Common myeloid progenitor, CD34-positive (primary cell): ENCODE measurements at regions not wholly inside any gene's neighbourhood (a gene's known extent, or its start where the extent isn't known, plus 50 kb on each side); places are given as distances from the start of the nearest gene placed in this dataset.

Source experiments
- CTCF ChIA-PET: fragments of 350-600 bp; sonication (Branson Sonifier 250); formaldehyde crosslinking; loops from one replicate; lab custom pipeline; 2021; ENCODE audit warnings: antibody characterized with exemption; lab: Charles Lee
- POLR2A ChIA-PET: fragments of 350-600 bp; sonication (Branson Sonifier 250); formaldehyde crosslinking; loops from one replicate; lab custom pipeline; 2021; ENCODE audit warnings: antibody characterized with exemption; lab: Charles Lee
- DNase-seq, 3 donors: peaks; one replicate each; pipeline versions ENCODE4 v3.0.0 to v3.0.0-alpha.2; 2013
- H3K27ac ChIP-seq, 2 experiments: 1 replicate in 1 of 2; 2 replicates in 1 of 2; pipeline ENCODE4 v1.7.0; 2013; ENCODE audit warnings: inconsistent platforms in 2 of 2, low read length in 2 of 2, mild to moderate bottlenecking in 2 of 2, low read depth in 1 of 2, moderate library complexity in 1 of 2; ENCODE audit not compliant: severe bottlenecking in 2 of 2, insufficient read depth in 1 of 2, poor library complexity in 1 of 2
- H3K27me3 ChIP-seq, 5 experiments: replicated peaks in 2 of 5; 1 replicate in 3 of 5; 2 replicates in 2 of 5; pipeline versions ENCODE4 v1.6.1 to v1.7.0; 2013; ENCODE audit warnings: low read length in 4 of 5, mild to moderate bottlenecking in 2 of 5, moderate library complexity in 2 of 5, inconsistent platforms in 1 of 5; ENCODE audit not compliant: insufficient read depth in 5 of 5, control insufficient read depth in 4 of 5
- H3K36me3 ChIP-seq, 4 experiments: 1 replicate in 2 of 4; 2 replicates in 2 of 4; pipeline versions ENCODE4 v1.6.1 to v1.7.0; 2013; ENCODE audit warnings: low read length in 3 of 4, control low read depth in 1 of 4, mild to moderate bottlenecking in 1 of 4; ENCODE audit not compliant: control insufficient read depth in 4 of 4, insufficient read depth in 4 of 4
- H3K4me1 ChIP-seq, 4 experiments: 1 replicate in 3 of 4; 2 replicates in 1 of 4; pipeline versions ENCODE4 v1.6.1 to v1.7.1; 2013; ENCODE audit warnings: low read length in 3 of 4, mild to moderate bottlenecking in 3 of 4, control low read depth in 1 of 4, inconsistent platforms in 1 of 4, moderate library complexity in 1 of 4; ENCODE audit not compliant: control insufficient read depth in 4 of 4, insufficient read depth in 4 of 4; ENCODE audit errors: control extremely low read depth in 1 of 4
- H3K4me3 ChIP-seq, 7 experiments: 1 replicate in 4 of 7; 2 replicates in 3 of 7; pipeline versions ENCODE4 v1.5.1 to v1.7.0; 2013; ENCODE audit warnings: mild to moderate bottlenecking in 7 of 7, low read length in 6 of 7, moderate library complexity in 6 of 7, inconsistent platforms in 2 of 7, low read depth in 2 of 7, control low read depth in 1 of 7; ENCODE audit not compliant: insufficient read depth in 4 of 7, control insufficient read depth in 1 of 7; ENCODE audit errors: extremely low read depth in 1 of 7
- H3K9me3 ChIP-seq, 5 experiments: 1 replicate in 4 of 5; 2 replicates in 1 of 5; pipeline versions ENCODE4 v1.6.1 to v1.7.1; 2013; ENCODE audit warnings: low read length in 4 of 5, mild to moderate bottlenecking in 2 of 5, inconsistent platforms in 1 of 5, low read depth in 1 of 5, moderate library complexity in 1 of 5; ENCODE audit not compliant: control insufficient read depth in 4 of 5, insufficient read depth in 2 of 5; ENCODE audit errors: control extremely low read depth in 1 of 5
- WGBS: methylation state at CpG from one replicate; pipeline ENCODE4 v1.1.5; 2013; ENCODE audit not compliant: insufficient coverage; 5-methylcytosine and 5-hydroxymethylcytosine counted together

DNA sequence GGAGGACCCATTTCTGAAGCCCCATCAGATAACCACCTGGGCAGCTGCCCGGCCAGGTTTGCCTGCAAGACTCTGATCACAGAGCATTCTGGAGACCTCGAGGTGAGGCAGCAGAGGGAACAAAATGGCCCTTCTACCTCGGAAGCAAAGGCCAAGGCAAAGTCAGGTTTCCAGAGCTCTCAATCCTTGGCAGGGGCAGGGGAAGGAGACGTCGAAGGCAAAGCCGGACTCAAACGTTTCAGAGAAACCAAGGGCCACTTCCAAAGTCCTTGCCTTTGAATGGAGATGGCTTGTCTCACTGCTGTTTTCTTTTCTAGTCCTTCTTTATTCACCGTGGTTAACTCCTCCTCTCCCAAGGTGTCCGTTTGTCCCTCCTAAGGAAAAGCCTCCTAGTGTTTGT lies 355.3 kb downstream of the SOX9 start:
- H3K4me3 ChIP-seq, result no peak overlapping the region
- H3K4me1 ChIP-seq, result no peaks in the 10 kb centered on the region
- ChIA-PET POLR2A (no interaction called here), CTCF (no interaction called here)
- 22% methylated on average over 7 of the region's 9 CpGs for WGBS
- H3K27me3 ChIP-seq, result peaks cover 0 to 28% (median 0%) of the 10 kb centered on the region in 5 experiments
- H3K36me3 ChIP-seq, result no peaks in the 10 kb centered on the region
- no peak for DNase-seq
- H3K9me3 ChIP-seq, result peaks cover 0 to 10% (median 4%) of the 10 kb centered on the region in 5 experiments
- H3K27ac ChIP-seq, result no peak overlapping the region

- CTCF ChIA-PET, result no interaction called here
- 6% methylated on average over 10 of the region's 12 CpGs for WGBS
Measured at GRCh38 chr17:72476575-72476986, 355.8 kb downstream of the SOX9 start.

GRCh38 chr17:72477491-72477890 lies 356.7 kb downstream of the SOX9 start:
- H3K4me1 ChIP-seq, result no peaks in the 10 kb centered on the region
- POLR2A ChIA-PET, result no interaction called here
- no peaks in the 10 kb centered on the region for H3K36me3 ChIP-seq
- no peak overlapping the region for H3K27ac ChIP-seq
- H3K4me3 ChIP-seq, result no peak overlapping the region
- CTCF ChIA-PET, result no interaction called here
- peaks cover 0 to 10% (median 4%) of the 10 kb centered on the region in 5 experiments for H3K9me3 ChIP-seq
- peaks cover 0 to 26% (median 0%) of the 10 kb centered on the region in 5 experiments for H3K27me3 ChIP-seq
- WGBS, result 91% methylated on average over 7 of the region's 8 CpGs
- no peak for DNase-seq

More at GRCh38 chr17:72476575-72476986, 355.8 kb downstream of the SOX9 start:
- Histone ChIP-seq H3K36me3 (no peaks in the 10 kb centered on the region), H3K27me3 (peaks cover 0 to 28% (median 0%) of the 10 kb centered on the region in 5 experiments), H3K4me3 (no peak overlapping the region), H3K4me1 (no peaks in the 10 kb centered on the region), H3K9me3 (peaks cover 0 to 10% (median 4%) of the 10 kb centered on the region in 5 experiments), H3K27ac (no peak overlapping the region)
- DNase-seq, result no peak
- POLR2A ChIA-PET, result no interaction called here

DNA sequence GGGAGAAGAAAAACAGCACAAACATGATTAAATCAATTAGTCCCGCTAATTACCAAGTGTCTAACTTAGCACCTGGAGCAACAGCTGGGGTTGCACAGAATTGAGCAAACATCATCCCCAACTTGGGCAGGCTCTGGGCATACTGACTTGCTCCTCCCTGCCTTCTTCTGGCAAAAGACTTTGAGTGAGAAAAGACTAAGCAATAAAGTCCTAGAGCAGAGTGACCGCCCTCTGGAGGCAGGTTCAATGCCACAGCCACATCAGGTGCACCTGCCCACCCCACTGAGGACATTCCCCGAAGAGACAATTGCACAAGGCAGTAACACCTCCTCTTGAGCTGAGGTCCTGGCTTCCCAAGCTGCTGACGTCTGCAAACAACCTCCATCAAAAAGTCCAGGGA lies 358.3 kb downstream of the SOX9 start:
- H3K4me3 ChIP-seq, result no peak overlapping the region
- CTCF ChIA-PET, result no interaction called here
- 80% methylated on average over 2 of the region's 4 CpGs for WGBS

DNA sequence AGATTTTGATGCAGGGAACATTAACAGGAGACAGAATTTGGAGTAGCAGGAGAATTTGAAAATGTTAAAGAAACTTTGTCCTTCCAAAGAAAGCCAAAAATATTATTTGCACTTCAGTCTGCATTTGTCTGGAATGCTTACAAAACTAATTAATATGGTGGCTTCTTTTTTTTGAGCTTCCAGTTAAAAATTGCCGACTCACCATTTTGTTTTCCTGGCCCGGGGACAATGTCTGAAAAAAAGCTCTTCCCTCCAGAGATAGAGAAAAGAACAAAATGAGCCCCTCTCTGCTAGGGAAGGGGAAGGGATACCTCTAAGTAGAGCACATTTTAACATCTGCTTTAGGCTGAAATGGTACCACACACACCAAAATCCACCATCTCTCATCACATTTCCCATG lies 360.8 kb downstream of the SOX9 start:
- WGBS, result no CpG with 5 or more reads among the region's 2 CpGs
- H3K4me3 ChIP-seq, result no peak overlapping the region
- DNase-seq, result no peak
- peaks cover 0 to 12% (median 0%) of the 10 kb centered on the region in 5 experiments for H3K27me3 ChIP-seq
- CTCF ChIA-PET, result interaction anchor here (0.7 kb wide), 1 partner anchor 10 kb away, joined by 3 read pairs; no protein-coding TSS in a partner anchor
- no peak overlapping the region for H3K27ac ChIP-seq
- H3K4me1 ChIP-seq, result no peaks in the 10 kb centered on the region
- POLR2A ChIA-PET, result no interaction called here
- peaks cover 0 to 2% (median 0%) of the 10 kb centered on the region in 5 experiments for H3K9me3 ChIP-seq
- H3K36me3 ChIP-seq, result no peaks in the 10 kb centered on the region

More for the DNA sequence above, 358.3 kb downstream of the SOX9 start:
- DNase-seq, result no peak
- peaks cover 0 to 26% (median 0%) of the 10 kb centered on the region in 5 experiments for H3K27me3 ChIP-seq
- no peaks in the 10 kb centered on the region for H3K4me1 ChIP-seq
- POLR2A ChIA-PET, result no interaction called here
- H3K36me3 ChIP-seq, result no peaks in the 10 kb centered on the region
- H3K27ac ChIP-seq, result no peak overlapping the region
- H3K9me3 ChIP-seq, result peaks cover 0 to 7% (median 4%) of the 10 kb centered on the region in 5 experiments

DNA sequence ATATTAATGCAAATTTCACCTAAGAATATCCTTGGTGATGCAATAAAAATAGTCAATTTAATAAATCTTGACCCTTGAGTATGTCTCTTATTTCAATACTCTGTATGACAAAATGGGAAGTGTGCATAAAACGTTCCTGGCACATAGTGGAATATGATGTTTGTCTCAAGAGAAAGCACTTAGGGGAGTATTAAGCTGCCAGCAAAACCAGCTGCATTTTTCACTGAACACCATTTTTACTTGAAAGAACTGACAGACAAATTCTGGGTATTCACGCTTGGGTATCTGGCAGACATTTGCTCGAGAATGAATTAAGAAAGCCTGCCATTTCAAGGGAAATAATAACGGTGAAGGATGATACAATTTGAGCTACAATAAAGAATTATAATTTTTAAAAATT lies 364.8 kb downstream of the SOX9 start:
- H3K27ac ChIP-seq, result no peak overlapping the region
- DNase-seq, result no peak
- no peak overlapping the region for H3K4me3 ChIP-seq
- 100% methylated on average over 1 of the region's 4 CpGs for WGBS
- H3K9me3 ChIP-seq, result peaks cover 0 to 3% (median 0%) of the 10 kb centered on the region in 5 experiments
- no peaks in the 10 kb centered on the region for H3K4me1 ChIP-seq
- peaks cover 0 to 18% (median 4%) of the 10 kb centered on the region in 5 experiments for H3K27me3 ChIP-seq
- H3K36me3 ChIP-seq, result no peaks in the 10 kb centered on the region
- ChIA-PET POLR2A (no interaction called here), CTCF (no interaction called here)

DNA sequence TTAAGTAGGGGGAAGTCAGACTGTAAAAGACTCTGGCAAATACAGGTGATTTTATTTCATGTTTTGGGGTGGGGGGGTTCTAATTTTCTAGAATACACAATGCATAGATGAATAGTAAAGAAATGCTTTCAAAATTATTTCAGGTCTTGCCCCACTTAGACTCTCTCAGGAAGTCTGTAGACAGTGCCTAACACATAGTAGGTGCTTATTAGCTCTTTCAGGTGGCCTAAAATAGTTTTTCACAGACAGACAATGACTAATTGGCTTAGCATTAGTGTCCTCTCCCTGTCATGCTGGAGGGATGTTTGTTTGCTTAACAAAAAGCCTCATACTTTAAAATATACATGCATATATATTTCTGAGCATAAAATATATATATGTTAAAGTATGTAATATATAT lies 366.0 kb downstream of the SOX9 start:
- ChIA-PET CTCF (no interaction called here), POLR2A (no interaction called here)
- Histone ChIP-seq H3K9me3 (peaks cover 0 to 9% (median 0%) of the 10 kb centered on the region in 5 experiments), H3K27me3 (peaks cover 0 to 18% (median 4%) of the 10 kb centered on the region in 5 experiments), H3K27ac (no peak overlapping the region), H3K36me3 (no peaks in the 10 kb centered on the region), H3K4me1 (no peaks in the 10 kb centered on the region), H3K4me3 (no peak overlapping the region)
- DNase-seq, result no peak
